GM18858 (cell line): ENCODE measurements at regions not wholly inside any gene's neighbourhood (a gene's known extent, or its start where the extent isn't known, plus 50 kb on each side); places are given as distances from the start of the nearest gene placed in this dataset.
"Not testable (repeated sequence)": the region's sequence is repeated elsewhere in the genome, so short reads cannot be mapped to it uniquely, and the experiment has no call there.

Source experiments
- ATAC-seq: cut with Tn5 transposase; IDR thresholded peaks from one replicate; pipeline ENCODE4 v1.9.1; 2021; ENCODE audit not compliant: unreplicated experiment

- ATAC-seq: no peak
Measured at GRCh38 chr13:24617256-24618010, 62.8 kb upstream of the ATP12A start.

GRCh38 chr13:24618011-24618955 is 61.9 kb upstream of the ATP12A start:
- ATAC-seq: peak; percentile 70

- ATAC-seq: no peak
Measured at GRCh38 chr13:24619282-24619681, 60.9 kb upstream of the ATP12A start.

- not testable (repeated sequence) for ATAC-seq
Measured at GRCh38 chr13:24622481-24623148, 57.6 kb upstream of the ATP12A start.

GRCh38 chr13:24623149-24623665 is 57.0 kb upstream of the ATP12A start:
- ATAC-seq: no peak

GRCh38 chr13:24624363-24624762 is 55.8 kb upstream of the ATP12A start:
- ATAC-seq: no peak

- no peak for ATAC-seq
Measured at GRCh38 chr13:24624801-24625231, 55.4 kb upstream of the ATP12A start.

- peak; percentile 32 for ATAC-seq
Measured at GRCh38 chr13:24625331-24625731, 54.9 kb upstream of the ATP12A start.

- peak; percentile 76 for ATAC-seq
Measured at GRCh38 chr13:24625870-24626849, 54.0 kb upstream of the ATP12A start.

GRCh38 chr13:24627090-24627714 is 53.0 kb upstream of the ATP12A start:
- no peak for ATAC-seq

- no peak for ATAC-seq
Measured at GRCh38 chr13:24627946-24628345, 52.3 kb upstream of the ATP12A start.

GRCh38 chr13:24629320-24629719 is 50.9 kb upstream of the ATP12A start:
- no peak for ATAC-seq

GRCh38 chr13:24630121-24630520 is 50.1 kb upstream of the ATP12A start:
- no peak for ATAC-seq
